ENCODE measurements at regions not wholly inside any gene's neighbourhood (a gene's known extent, or its start where the extent isn't known, plus 50 kb on each side); places are given as distances from the start of the nearest gene placed in this dataset.

GRCh38 chr12:58248599-58248998 is 307.2 kb downstream of the ATP23 start:
- no peak for TF ChIP-seq CTCF (IDR thresholded peaks at IDR 0.05; ENCODE audit: low read depth, low read length)
- TF ChIP-seq EZH2phosphoT487 (IDR thresholded peaks at IDR 0.05; ENCODE audit: low read depth): no peak
